ENCODE measurements at regions not wholly inside any gene's neighbourhood (a gene's known extent, or its start where the extent isn't known, plus 50 kb on each side); places are given as distances from the start of the nearest gene placed in this dataset.

DNA sequence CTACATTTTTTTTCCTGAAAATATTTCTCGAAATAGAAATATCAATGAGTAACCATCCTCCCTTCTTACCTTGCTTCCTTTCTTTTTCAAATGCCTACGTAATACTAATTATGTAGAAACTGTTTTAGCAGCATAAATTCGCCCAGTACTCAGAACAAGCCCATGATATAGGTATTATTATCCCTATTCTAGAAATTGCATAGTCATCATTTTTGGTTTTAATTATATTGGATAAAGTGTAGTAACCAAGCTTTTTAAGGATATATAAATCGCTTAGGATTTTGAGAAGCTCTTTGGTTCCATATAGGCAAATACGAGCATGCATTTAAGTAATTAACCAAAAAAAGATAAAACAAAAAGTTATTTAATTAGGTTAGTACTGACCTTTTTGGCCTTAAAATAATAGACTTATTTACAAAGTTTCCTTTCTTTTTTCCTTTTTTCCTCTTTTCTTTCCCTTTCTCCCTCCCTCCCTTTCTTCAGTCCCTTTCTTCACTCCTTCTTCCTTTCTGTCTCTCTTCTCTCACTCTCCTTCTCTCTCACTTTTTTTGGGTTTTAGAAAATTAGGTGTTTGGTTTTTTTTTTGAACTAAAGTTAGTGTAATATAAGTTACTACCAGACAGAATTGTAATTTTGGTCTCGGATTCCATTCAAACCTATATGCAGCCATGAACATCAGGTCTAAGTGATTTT lies 457.7 kb downstream of the RFPL4B start:
- no peak overlapping the region for H3K27ac Mint-ChIP-seq (ENCODE audit: unreplicated experiment)
- H3K4me3 Mint-ChIP-seq (ENCODE audit: unreplicated experiment) = no peak overlapping the region
- DNase-seq (ENCODE audit: extremely low spot score, unreplicated experiment) = no peak
- H3K36me3 Mint-ChIP-seq (ENCODE audit: unreplicated experiment) = peaks cover 4% of the 10 kb centered on the region
- H3K27me3 Mint-ChIP-seq (ENCODE audit: unreplicated experiment) = no peaks in the 10 kb centered on the region
- TF ChIP-seq, protein P1, sequence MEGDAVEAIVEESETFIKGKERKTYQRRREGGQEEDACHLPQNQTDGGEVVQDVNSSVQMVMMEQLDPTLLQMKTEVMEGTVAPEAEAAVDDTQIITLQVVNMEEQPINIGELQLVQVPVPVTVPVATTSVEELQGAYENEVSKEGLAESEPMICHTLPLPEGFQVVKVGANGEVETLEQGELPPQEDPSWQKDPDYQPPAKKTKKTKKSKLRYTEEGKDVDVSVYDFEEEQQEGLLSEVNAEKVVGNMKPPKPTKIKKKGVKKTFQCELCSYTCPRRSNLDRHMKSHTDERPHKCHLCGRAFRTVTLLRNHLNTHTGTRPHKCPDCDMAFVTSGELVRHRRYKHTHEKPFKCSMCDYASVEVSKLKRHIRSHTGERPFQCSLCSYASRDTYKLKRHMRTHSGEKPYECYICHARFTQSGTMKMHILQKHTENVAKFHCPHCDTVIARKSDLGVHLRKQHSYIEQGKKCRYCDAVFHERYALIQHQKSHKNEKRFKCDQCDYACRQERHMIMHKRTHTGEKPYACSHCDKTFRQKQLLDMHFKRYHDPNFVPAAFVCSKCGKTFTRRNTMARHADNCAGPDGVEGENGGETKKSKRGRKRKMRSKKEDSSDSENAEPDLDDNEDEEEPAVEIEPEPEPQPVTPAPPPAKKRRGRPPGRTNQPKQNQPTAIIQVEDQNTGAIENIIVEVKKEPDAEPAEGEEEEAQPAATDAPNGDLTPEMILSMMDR (IDR thresholded peaks at IDR 0.05) = no peak
- H3K9me3 Mint-ChIP-seq (ENCODE audit: unreplicated experiment) = peaks cover 9% of the 10 kb centered on the region
- peaks cover 51% of the 10 kb centered on the region for H3K4me1 Mint-ChIP-seq (ENCODE audit: unreplicated experiment)

DNA sequence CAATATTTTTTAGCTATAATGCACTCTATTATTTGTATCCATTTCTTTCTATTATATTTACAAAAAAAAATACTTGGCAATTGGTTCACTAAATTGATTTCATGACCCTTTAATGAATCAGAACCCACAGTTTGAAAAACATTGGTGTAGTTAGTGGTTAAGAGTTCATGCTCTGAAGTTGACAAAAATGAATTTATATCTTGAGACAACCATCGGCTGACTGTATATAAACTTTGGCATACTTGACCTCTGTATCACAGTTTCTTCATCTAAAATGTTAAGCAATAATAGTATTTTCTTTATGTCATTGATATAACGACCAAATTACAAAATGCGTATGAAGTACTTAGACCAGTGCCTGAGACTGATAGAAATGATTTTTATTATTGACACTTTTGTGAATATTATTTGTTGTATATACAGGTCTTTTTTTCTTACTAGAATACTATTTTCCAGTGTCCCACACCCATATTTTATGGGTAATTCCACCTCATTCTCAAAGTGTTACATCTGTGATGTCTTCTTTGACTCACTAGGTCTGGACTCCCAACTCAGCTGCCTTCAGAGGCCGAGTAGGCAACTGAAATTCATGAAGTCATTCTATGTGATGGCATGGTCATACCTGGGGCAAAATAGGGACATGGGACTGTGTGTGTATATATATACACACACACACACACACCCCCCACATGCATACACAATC lies 459.2 kb downstream of the RFPL4B start:
- no peak for DNase-seq (ENCODE audit: extremely low spot score, unreplicated experiment)
- no peaks in the 10 kb centered on the region for H3K27me3 Mint-ChIP-seq (ENCODE audit: unreplicated experiment)
- H3K9me3 Mint-ChIP-seq (ENCODE audit: unreplicated experiment) = peaks cover 3% of the 10 kb centered on the region
- H3K4me1 Mint-ChIP-seq (ENCODE audit: unreplicated experiment) = peaks cover 48% of the 10 kb centered on the region
- no peak overlapping the region for H3K4me3 Mint-ChIP-seq (ENCODE audit: unreplicated experiment)
- no peak overlapping the region for H3K27ac Mint-ChIP-seq (ENCODE audit: unreplicated experiment)
- H3K36me3 Mint-ChIP-seq (ENCODE audit: unreplicated experiment) = peaks cover 2% of the 10 kb centered on the region
- TF ChIP-seq, protein P1 (IDR thresholded peaks at IDR 0.05) = no peak

DNA sequence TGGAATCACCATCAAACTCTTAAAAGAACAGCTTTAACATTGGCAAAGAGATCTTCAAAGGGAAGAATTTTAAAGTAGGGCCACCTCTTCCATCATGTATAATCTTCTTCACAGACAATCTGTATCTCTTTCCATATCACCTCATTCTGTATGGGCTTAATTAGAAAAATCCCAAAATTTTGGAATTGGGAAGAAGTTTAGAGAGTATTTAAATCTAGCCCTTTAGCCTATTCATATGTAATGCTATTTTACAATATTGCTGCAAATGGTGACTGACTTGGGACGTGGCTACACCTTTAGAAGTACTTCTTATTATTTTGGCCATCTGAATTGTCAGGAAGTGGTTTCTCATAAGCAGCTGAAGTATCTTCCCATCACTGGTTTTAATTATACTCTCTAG lies 474.3 kb downstream of the RFPL4B start:
- Mint-ChIP-seq H3K9me3 (ENCODE audit: unreplicated experiment) (no peaks in the 10 kb centered on the region), H3K4me3 (ENCODE audit: unreplicated experiment) (no peak overlapping the region), H3K27me3 (ENCODE audit: unreplicated experiment) (no peaks in the 10 kb centered on the region), H3K27ac (ENCODE audit: unreplicated experiment) (no peak overlapping the region), H3K36me3 (ENCODE audit: unreplicated experiment) (no peaks in the 10 kb centered on the region), H3K4me1 (ENCODE audit: unreplicated experiment) (no peaks in the 10 kb centered on the region)
- TF ChIP-seq, protein P1 (IDR thresholded peaks at IDR 0.05) = no peak
- no peak for DNase-seq (ENCODE audit: extremely low spot score, unreplicated experiment)

DNA sequence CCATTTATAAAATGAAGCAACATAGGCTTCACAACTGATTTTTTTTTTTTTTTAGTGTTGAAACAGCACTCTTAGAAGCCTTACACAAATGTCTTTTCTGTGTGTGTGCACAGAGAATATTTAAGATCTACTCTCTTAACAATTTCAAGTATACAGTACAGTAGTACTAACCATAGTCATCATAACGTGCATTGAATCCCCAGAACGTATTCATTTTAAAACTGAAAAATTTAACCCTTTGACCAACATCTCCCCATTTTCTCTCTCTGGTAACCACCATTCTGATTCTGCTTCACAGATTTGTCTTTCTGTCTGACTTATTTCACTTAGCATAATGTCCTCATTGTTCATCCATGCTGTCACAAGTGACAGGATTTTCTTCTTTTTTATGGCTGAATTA lies 475.6 kb downstream of the RFPL4B start:
- no peak for DNase-seq (ENCODE audit: extremely low spot score, unreplicated experiment)
- no peak overlapping the region for H3K27ac Mint-ChIP-seq (ENCODE audit: unreplicated experiment)
- no peaks in the 10 kb centered on the region for H3K27me3 Mint-ChIP-seq (ENCODE audit: unreplicated experiment)
- TF ChIP-seq, protein P1 (IDR thresholded peaks at IDR 0.05) = no peak
- H3K36me3 Mint-ChIP-seq (ENCODE audit: unreplicated experiment) = no peaks in the 10 kb centered on the region
- peaks cover 2% of the 10 kb centered on the region for H3K4me1 Mint-ChIP-seq (ENCODE audit: unreplicated experiment)
- H3K4me3 Mint-ChIP-seq (ENCODE audit: unreplicated experiment) = no peak overlapping the region
- no peaks in the 10 kb centered on the region for H3K9me3 Mint-ChIP-seq (ENCODE audit: unreplicated experiment)

DNA sequence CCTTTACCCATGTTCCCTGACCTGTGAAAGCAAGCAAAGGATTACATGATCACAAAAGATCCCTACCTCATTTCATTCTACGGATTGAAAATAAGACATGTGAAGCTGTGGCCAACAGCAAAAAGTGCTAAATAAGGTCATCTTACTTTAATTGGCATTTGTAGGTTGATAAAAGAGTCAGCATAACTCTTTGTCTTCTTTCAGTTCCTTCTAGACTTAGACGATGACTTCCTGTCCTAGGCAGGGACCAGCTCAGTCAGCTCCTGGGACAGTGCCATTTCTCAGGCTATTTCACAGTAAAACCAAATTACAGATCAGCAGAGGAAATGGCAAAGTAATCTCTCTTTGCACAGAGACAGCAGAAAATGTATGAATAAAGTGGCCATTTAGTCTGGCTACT lies 480.7 kb downstream of the RFPL4B start:
- DNase-seq (ENCODE audit: extremely low spot score, unreplicated experiment) = no peak
- Mint-ChIP-seq H3K4me1 (ENCODE audit: unreplicated experiment) (peaks cover 4% of the 10 kb centered on the region), H3K9me3 (ENCODE audit: unreplicated experiment) (peaks cover 5% of the 10 kb centered on the region), H3K27me3 (ENCODE audit: unreplicated experiment) (no peaks in the 10 kb centered on the region), H3K36me3 (ENCODE audit: unreplicated experiment) (no peaks in the 10 kb centered on the region), H3K27ac (ENCODE audit: unreplicated experiment) (no peak overlapping the region), H3K4me3 (ENCODE audit: unreplicated experiment) (no peak overlapping the region)
- TF ChIP-seq, protein P1 (IDR thresholded peaks at IDR 0.05) = no peak

All from osteocyte (in vitro differentiated cells).